ENCODE measurements at regions not wholly inside any gene's neighbourhood (a gene's known extent, or its start where the extent isn't known, plus 50 kb on each side); places are given as distances from the start of the nearest gene placed in this dataset.
"Not testable (repeated sequence)": the region's sequence is repeated elsewhere in the genome, so short reads cannot be mapped to it uniquely, and the experiment has no call there.

GRCh38 chr5:130501151-130501865 lies 597.0 kb downstream of the CHSY3 start:
- DNase-seq (ENCODE audit: low read depth), result no peak

- not testable (repeated sequence) for DNase-seq (ENCODE audit: low read depth)
These were observed 596.2 kb downstream of the CHSY3 start for GRCh38 chr5:130500495-130500894.

- no peak for DNase-seq (ENCODE audit: low read depth)
These were observed 592.0 kb downstream of the CHSY3 start for GRCh38 chr5:130496215-130496614.

GRCh38 chr5:130488252-130488651 lies 584.0 kb downstream of the CHSY3 start:
- no peak for DNase-seq (ENCODE audit: low read depth)

DNA sequence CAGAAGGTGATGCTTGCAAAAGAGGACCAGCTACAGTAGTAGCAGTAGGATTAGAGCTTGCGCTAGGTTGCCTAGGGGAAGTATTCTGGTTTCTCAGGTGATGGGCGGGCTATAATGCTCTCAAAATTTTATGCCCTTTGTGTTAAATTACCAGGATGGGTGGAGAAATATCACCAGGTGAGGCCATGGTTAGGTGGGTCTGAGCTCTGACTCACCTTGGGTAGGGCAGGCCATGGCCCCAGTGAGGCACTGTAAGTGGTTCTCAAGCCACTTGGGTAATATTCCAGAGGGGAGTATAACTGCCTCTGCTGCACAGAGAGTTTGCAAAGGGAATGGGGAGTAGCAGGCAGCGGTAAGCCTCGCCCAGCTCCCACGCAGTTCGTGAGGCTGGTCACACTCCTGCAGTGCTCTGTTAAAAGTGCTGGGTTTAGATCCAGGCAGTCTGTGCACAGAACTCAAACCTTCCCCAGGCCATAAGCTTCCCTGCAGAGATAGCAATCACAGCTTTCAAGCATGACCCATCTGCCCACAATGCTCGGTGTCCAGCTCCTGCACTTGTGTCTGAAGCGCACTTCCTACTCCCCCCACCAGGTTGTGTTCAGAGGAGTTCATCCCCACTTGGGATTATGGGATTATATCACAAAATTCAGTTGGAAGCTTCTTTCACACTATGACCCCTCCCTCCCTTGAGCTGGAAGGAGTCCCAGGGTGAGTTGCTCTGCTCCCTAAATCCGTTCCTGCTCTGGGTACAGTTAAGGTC lies 575.0 kb downstream of the CHSY3 start:
- no peak for DNase-seq (ENCODE audit: low read depth)

GRCh38 chr5:130476325-130476724 lies 572.1 kb downstream of the CHSY3 start:
- peak; percentile 30 for DNase-seq (ENCODE audit: low read depth)

DNA sequence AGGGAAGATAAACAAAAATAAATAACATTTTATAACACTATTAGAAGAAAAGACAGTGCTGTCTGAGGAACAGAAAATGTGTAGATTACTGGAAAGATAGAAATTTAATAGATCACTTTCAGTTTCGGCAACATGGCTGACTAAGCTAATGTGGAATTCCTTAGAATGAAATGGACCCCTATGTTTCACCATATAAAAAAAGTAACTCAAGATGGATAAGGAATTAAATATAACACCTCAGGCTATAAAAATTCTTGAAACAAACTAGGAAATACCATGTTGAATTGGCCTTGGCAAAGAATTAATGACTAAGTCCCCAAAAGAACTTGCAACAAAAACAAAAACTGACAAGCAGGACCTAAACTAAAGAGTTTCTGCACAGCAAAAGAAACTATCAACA lies 558.3 kb downstream of the CHSY3 start:
- no peak for DNase-seq (ENCODE audit: low read depth)

DNA sequence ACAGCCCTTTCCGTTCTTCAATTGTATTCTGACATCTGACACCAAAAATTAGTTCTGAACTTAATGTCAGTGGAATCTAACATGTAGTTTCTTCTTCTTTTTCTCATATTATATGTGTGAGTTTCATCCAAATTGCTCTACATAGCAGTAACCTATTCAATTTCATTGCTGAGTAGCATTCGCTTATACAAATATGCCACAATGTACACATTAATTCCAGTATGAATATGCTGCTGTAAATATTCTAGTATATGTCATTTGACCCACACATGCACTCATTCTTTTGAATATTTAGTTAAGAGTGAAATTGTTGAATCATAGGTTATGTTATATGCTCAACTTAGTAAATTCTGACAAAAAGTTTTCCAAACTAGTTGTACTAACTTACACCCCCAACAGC lies 550.9 kb downstream of the CHSY3 start:
- no peak for DNase-seq (ENCODE audit: low read depth)

GRCh38 chr5:130452744-130453143 lies 548.5 kb downstream of the CHSY3 start:
- no peak for DNase-seq (ENCODE audit: low read depth)

DNA sequence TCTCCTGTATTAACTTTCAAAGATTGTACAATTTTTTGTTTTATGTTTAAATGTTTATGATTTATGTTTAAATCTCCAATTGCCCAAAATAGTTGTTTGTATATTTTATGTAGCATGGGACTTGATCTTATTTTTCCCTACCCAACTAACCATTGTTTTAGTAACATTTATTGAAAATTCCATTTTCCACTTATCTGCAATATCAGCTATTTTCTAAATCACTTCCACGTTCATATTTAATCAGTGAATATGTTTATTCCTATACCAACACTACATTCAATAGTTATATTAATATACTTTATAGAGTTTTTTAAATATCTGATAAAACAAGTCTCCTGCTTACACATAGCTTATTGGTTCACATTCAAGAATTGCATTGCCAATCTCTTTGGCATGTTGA lies 532.2 kb downstream of the CHSY3 start:
- no peak for DNase-seq (ENCODE audit: low read depth)

DNA sequence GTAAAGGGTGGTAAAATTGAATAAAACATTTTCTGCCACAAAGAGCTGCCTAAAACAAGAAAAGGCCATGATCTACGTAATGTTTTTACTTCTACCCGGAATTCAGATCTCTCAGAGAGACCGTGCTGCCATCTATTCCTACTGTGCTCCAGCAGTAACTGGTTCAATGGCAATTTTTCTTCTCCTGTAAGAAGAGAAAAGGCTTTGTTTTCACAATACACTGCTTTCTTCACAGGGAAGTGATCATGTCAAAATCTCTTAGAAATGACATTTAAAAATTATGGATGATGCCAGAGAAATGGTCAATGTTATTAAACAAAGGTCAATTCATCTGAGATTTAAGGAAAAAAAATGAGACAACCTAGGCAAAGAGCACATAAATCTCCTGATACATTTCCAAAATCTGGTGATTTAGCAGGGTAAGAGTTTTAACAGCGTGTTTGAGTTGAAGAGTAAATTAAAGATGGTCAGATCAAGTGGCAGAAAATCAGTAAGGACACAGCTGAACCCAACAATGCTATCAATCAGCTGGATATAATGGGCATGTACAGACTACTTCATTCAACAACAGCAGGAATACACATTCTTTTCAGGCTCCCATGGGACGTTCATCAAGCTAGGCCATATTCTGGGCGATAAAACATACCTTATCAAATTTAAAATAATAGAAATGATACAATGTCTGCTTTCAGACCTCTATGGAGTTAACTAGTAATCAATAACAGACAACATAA lies 523.1 kb downstream of the CHSY3 start:
- DNase-seq (ENCODE audit: low read depth), result no peak

DNA sequence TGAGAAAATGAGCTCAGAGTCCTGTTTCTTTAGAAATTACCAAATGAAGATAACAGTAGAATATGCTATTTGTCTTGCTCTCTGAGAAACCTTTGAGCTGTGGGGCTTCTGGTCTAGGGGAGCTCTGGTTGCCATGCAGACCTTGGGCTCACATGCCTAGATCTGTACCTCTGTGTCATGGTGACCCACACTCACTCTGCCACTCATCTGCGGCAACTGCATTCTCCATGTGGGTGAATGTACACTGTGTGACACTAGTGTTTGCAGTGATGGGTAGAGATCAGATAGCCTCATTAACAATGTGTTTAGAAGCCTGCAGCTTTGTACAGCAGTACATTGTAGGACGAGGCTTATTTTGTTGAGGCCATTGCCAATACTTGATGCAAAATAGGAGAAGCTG lies 521.2 kb downstream of the CHSY3 start:
- no peak for DNase-seq (ENCODE audit: low read depth)

GRCh38 chr5:130424341-130424740 lies 520.1 kb downstream of the CHSY3 start:
- no peak for DNase-seq (ENCODE audit: low read depth)

GRCh38 chr5:130402906-130403305 lies 498.6 kb downstream of the CHSY3 start:
- no peak for DNase-seq (ENCODE audit: low read depth)

- DNase-seq (ENCODE audit: low read depth), result peak; percentile 49
These were observed 495.8 kb downstream of the CHSY3 start for GRCh38 chr5:130400091-130400490.

- DNase-seq (ENCODE audit: low read depth), result no peak
These were observed 494.6 kb downstream of the CHSY3 start for GRCh38 chr5:130398825-130399224.

DNA sequence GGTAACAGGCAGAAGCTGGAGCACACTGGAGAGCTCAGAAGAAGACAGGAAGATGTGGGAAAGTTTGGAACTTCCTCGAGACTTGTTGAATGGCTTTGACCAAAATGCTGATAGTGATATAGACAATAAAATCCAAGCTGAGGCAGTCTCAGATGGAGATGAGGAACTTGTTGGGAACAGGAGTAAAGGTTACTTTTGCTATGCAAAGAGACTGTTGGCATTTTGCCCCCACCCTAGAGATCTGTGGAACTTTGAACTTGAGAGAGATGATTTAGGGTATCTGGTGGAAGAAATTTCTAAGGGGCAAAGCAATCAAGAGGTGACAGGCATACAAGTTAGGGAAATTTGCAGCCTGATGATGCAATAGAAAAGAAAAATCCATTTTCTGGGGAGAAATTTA lies 493.5 kb downstream of the CHSY3 start:
- DNase-seq (ENCODE audit: low read depth), result not testable (repeated sequence)

DNA sequence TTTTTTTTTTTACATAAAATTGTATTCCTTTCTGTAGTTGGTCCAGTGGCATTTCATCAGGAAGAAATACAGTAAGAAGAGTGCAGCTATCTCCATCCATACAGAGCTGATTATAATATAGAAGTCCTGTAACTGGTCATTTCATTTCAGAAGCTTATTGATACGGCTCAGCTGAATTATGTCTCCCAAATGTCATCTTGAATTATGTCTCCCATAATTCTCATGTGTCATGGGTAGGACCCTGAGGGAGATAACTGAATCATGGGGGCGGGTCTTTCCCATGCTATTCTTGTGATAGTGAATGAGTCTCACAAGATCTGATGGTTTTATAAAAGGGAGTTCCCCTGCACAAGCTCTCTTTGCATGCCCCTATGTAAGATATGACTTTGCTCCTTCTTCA lies 492.9 kb downstream of the CHSY3 start:
- DNase-seq (ENCODE audit: low read depth), result no peak

- DNase-seq (ENCODE audit: low read depth), result not testable (repeated sequence)
These were observed 487.5 kb downstream of the CHSY3 start for GRCh38 chr5:130391727-130392264.

DNA sequence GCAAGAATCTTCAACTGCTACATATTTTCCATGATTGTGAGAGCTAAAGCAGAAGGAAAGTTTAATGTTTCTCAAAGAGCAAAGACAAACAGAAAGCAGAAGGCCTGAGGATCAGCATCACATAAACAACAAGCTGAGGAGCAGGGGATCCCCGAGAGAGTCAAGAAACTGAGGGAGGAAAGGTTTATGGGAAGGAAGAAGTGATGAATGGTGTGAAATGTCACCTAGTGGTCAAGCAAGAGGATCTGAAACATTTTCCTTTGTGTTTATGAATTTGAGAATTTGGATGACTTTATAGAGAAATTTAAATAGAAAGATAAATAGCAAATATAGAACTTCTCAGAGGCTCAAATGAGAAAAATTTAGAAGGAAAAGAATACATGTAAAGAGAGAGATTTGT lies 481.9 kb downstream of the CHSY3 start:
- DNase-seq (ENCODE audit: low read depth), result peak; percentile 12

DNA sequence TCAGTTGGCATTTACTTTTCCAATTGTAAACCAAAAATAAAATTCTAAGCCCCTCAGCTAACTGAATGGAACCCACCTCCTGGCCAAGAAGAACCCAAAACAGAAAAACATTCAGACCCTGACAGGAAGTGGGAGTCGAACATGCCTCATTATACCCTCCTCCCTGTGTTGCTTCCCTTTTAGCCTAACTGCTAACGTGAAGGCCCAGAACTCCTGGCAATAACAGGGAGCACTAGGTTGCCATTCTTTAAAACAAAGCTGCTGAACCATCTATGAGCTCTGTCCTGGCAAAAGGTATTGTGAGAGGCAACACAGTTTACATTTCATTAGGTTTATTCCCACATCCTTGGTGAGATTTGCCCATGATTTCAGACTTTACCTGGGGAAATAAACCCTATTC lies 481.4 kb downstream of the CHSY3 start:
- DNase-seq (ENCODE audit: low read depth), result no peak

- DNase-seq (ENCODE audit: low read depth), result no peak
These were observed 461.7 kb downstream of the CHSY3 start for GRCh38 chr5:130365956-130366355.
